ENCODE measurements at regions not wholly inside any gene's neighbourhood (a gene's known extent, or its start where the extent isn't known, plus 50 kb on each side); places are given as distances from the start of the nearest gene placed in this dataset.

- no peaks in the 10 kb centered on the region for H3K4me1 ChIP-seq (ENCODE audit: insufficient read depth, low read length)
- H3K27ac ChIP-seq (ENCODE audit: low read length) = no peak overlapping the region
- no peaks in the 10 kb centered on the region for H3K79me2 ChIP-seq (ENCODE audit: low read length)
- no peaks in the 10 kb centered on the region for H4K20me1 ChIP-seq (ENCODE audit: low read length)
- CTCF ChIA-PET = no interaction called here
- no peaks in the 10 kb centered on the region for H3F3A ChIP-seq (ENCODE audit: low read length, unreplicated experiment)
- POLR2A ChIA-PET (ENCODE audit: unreplicated experiment) = no interaction called here
- H3K4me2 ChIP-seq (ENCODE audit: low read length) = no peak overlapping the region
- no peaks in the 10 kb centered on the region for H3K36me3 ChIP-seq (ENCODE audit: low read depth, low read length)
- ATAC-seq (no peak), DNase-seq (no peak)
- no peaks in the 10 kb centered on the region for H3K9me2 ChIP-seq (replicated peaks; ENCODE audit: low read length)
- no TSS peak for BruUV-seq (replicated peaks)
- no peak overlapping the region for H3K9ac ChIP-seq (ENCODE audit: low read length)
- H2AFZ ChIP-seq (ENCODE audit: low read length) = no peak overlapping the region
- no peak overlapping the region for H3K4me3 ChIP-seq (ENCODE audit: low read length)
- intact Hi-C loops (cut with micrococcal nuclease) = no loop called here
- peaks cover 64% of the 10 kb centered on the region for H3K27me3 ChIP-seq (ENCODE audit: low read length)
- TF ChIP-seq EZH2phosphoT487 (IDR thresholded peaks at IDR 0.05; ENCODE audit: borderline replicate concordance, low read length) (no peak), EZH2 (IDR thresholded peaks at IDR 0.05; ENCODE audit: low read length, unreplicated experiment) (no peak), CTCF (conservative IDR thresholded peaks at IDR 0.05; ENCODE audit: low read depth, low read length) (no peak)
- H3K9me3 ChIP-seq (ENCODE audit: low read length) = no peaks in the 10 kb centered on the region
Observed at GRCh38 chr16:73142053-73142854, 94.3 kb upstream of the ZFHX3 start.

GRCh38 chr16:73140929-73141328 is 93.0 kb upstream of the ZFHX3 start:
- no peak for TF ChIP-seq CTCF (conservative IDR thresholded peaks at IDR 0.05; ENCODE audit: low read depth, low read length)
- TF ChIP-seq EZH2 (IDR thresholded peaks at IDR 0.05; ENCODE audit: low read length, unreplicated experiment) = no peak
- no peak for TF ChIP-seq EZH2phosphoT487 (IDR thresholded peaks at IDR 0.05; ENCODE audit: borderline replicate concordance, low read length)
- intact Hi-C loops (cut with micrococcal nuclease) = no loop called here
- no peak overlapping the region for H3K4me3 ChIP-seq (ENCODE audit: low read length)
- H3K27ac ChIP-seq (ENCODE audit: low read length) = no peak overlapping the region
- no TSS peak for BruUV-seq (replicated peaks)
- no peaks in the 10 kb centered on the region for H4K20me1 ChIP-seq (ENCODE audit: low read length)
- peaks cover 71% of the 10 kb centered on the region for H3K27me3 ChIP-seq (ENCODE audit: low read length)
- no peaks in the 10 kb centered on the region for H3K79me2 ChIP-seq (ENCODE audit: low read length)
- H3F3A ChIP-seq (ENCODE audit: low read length, unreplicated experiment) = no peaks in the 10 kb centered on the region
- no peak overlapping the region for H3K4me2 ChIP-seq (ENCODE audit: low read length)
- ATAC-seq (no peak), DNase-seq (no peak)
- no peak overlapping the region for H2AFZ ChIP-seq (ENCODE audit: low read length)
- POLR2A ChIA-PET (ENCODE audit: unreplicated experiment) = no interaction called here
- H3K9me3 ChIP-seq (ENCODE audit: low read length) = no peaks in the 10 kb centered on the region
- H3K9ac ChIP-seq (ENCODE audit: low read length) = no peak overlapping the region
- no peaks in the 10 kb centered on the region for H3K36me3 ChIP-seq (ENCODE audit: low read depth, low read length)
- H3K4me1 ChIP-seq (ENCODE audit: insufficient read depth, low read length) = no peaks in the 10 kb centered on the region
- CTCF ChIA-PET = no interaction called here
- no peaks in the 10 kb centered on the region for H3K9me2 ChIP-seq (replicated peaks; ENCODE audit: low read length)

- Histone ChIP-seq H3K27me3 (ENCODE audit: low read length) (no peaks in the 10 kb centered on the region), H4K20me1 (ENCODE audit: low read length) (no peaks in the 10 kb centered on the region), H3K9me3 (ENCODE audit: low read length) (no peaks in the 10 kb centered on the region), H2AFZ (ENCODE audit: low read length) (no peak overlapping the region), H3K4me2 (ENCODE audit: low read length) (no peak overlapping the region), H3F3A (ENCODE audit: low read length, unreplicated experiment) (no peaks in the 10 kb centered on the region), H3K36me3 (ENCODE audit: low read depth, low read length) (no peaks in the 10 kb centered on the region), H3K9ac (ENCODE audit: low read length) (no peak overlapping the region), H3K4me1 (ENCODE audit: insufficient read depth, low read length) (no peaks in the 10 kb centered on the region), H3K9me2 (replicated peaks; ENCODE audit: low read length) (no peaks in the 10 kb centered on the region), H3K27ac (ENCODE audit: low read length) (no peak overlapping the region), H3K79me2 (ENCODE audit: low read length) (no peaks in the 10 kb centered on the region), H3K4me3 (ENCODE audit: low read length) (no peak overlapping the region)
- TF ChIP-seq EZH2 (IDR thresholded peaks at IDR 0.05; ENCODE audit: low read length, unreplicated experiment) (no peak), EZH2phosphoT487 (IDR thresholded peaks at IDR 0.05; ENCODE audit: borderline replicate concordance, low read length) (no peak), CTCF (conservative IDR thresholded peaks at IDR 0.05; ENCODE audit: low read depth, low read length) (no peak)
- ChIA-PET CTCF (no interaction called here), POLR2A (ENCODE audit: unreplicated experiment) (no interaction called here)
- ATAC-seq = no peak
- BruUV-seq (replicated peaks) = no TSS peak
- DNase-seq = no peak
- intact Hi-C loops (cut with micrococcal nuclease) = no loop called here
Observed at GRCh38 chr16:73131156-73131862, 83.4 kb upstream of the ZFHX3 start.

Measured in PC-3 (cell line).